Suprapubic skin (tissue), 3 donors: ENCODE measurements at regions not wholly inside any gene's neighbourhood (a gene's known extent, or its start where the extent isn't known, plus 50 kb on each side); places are given as distances from the start of the nearest gene placed in this dataset.

Source experiments
- EP300 ChIP-seq: sonication (generic); formaldehyde crosslinking; IDR thresholded peaks from one replicate; pipeline ENCODE4 v1.6.1; 2017; ENCODE audit warnings: antibody characterized with exemption
- TF ChIP-seq, protein P1 (sequence below), 2 donors: fragments of 200-600 bp in 1 of 2; fragments of 450-650 bp in 1 of 2; sonication (generic) in 1 of 2; IDR thresholded peaks; one replicate each; pipeline ENCODE4 v1.5.1; 2016 to 2019; ENCODE audit warnings: antibody characterized with exemption in 2 of 2, mild to moderate bottlenecking in 1 of 2, moderate library complexity in 1 of 2

DNA sequence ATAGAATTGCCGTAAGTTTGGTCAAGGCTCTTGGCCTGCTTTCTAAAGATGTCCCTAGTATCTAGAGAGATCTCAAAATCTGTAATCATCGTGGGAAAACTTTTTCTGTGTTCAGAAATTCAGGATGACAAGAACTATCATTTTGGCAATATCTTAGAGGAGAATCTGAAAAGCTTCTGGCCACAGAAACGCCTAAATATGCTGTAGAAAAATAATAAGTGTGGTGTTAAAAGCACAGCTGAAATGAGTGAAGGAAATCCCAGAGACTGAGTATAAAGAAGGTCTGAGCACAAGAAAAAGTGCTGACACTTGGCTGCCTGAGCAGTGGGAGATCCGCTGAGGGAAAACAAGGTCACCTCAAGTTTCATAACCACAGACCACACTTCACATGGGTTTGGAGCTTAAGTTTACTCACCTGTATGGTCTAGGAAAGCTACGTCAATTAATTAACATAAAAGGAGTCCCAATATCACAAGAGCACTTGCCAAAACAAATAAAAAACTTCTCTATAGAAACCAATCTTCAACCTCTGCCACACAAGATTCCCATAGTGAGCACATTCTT, 235.2 kb upstream of the IRF2BP2 start:
- no peak for TF ChIP-seq EP300
- TF ChIP-seq, protein P1, sequence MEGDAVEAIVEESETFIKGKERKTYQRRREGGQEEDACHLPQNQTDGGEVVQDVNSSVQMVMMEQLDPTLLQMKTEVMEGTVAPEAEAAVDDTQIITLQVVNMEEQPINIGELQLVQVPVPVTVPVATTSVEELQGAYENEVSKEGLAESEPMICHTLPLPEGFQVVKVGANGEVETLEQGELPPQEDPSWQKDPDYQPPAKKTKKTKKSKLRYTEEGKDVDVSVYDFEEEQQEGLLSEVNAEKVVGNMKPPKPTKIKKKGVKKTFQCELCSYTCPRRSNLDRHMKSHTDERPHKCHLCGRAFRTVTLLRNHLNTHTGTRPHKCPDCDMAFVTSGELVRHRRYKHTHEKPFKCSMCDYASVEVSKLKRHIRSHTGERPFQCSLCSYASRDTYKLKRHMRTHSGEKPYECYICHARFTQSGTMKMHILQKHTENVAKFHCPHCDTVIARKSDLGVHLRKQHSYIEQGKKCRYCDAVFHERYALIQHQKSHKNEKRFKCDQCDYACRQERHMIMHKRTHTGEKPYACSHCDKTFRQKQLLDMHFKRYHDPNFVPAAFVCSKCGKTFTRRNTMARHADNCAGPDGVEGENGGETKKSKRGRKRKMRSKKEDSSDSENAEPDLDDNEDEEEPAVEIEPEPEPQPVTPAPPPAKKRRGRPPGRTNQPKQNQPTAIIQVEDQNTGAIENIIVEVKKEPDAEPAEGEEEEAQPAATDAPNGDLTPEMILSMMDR (IDR thresholded peaks at IDR 0.05): no peak
